ENCODE measurements at regions not wholly inside any gene's neighbourhood (a gene's known extent, or its start where the extent isn't known, plus 50 kb on each side); places are given as distances from the start of the nearest gene placed in this dataset.
A peak's percentile ranks its signal among the peaks of the same experiment; 100 is the strongest.

DNA sequence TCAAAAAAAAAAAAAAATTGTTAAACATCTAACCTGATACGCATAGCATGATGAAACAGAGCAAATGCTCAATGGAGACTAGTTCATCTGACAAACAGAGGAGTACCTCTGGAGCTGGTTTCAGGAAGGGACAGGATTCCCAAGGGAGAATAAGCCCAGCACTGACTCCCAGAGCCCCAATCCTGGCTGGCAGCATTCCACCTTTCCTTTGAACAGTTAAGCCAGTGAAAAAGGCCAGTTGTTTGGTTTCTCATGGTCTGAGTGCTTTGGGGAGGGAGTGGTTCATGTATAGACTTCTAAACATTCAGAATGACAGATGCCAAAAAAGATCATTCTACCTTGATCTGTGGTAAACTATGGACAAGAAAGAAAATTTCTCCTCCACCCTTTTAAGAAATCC, 277.9 kb upstream of the RARB start:
- Histone ChIP-seq H2AFZ (no peak overlapping the region), H3K27ac (ENCODE audit: low read depth) (no peak overlapping the region), H3K4me2 (no peak overlapping the region), H3F3A (replicated peaks; ENCODE audit: low read depth) (no peaks in the 10 kb centered on the region), H4K20me1 (replicated peaks; ENCODE audit: insufficient read depth) (no peaks in the 10 kb centered on the region), H3K79me2 (replicated peaks; ENCODE audit: insufficient read depth) (no peaks in the 10 kb centered on the region), H3K9me2 (ENCODE audit: insufficient read depth) (peaks cover 17% of the 10 kb centered on the region), H3K4me3 (no peak overlapping the region), H3K4me1 (ENCODE audit: insufficient read depth) (peaks cover 29% of the 10 kb centered on the region), H3K36me3 (ENCODE audit: insufficient read depth) (no peaks in the 10 kb centered on the region), H3K27me3 (ENCODE audit: insufficient read depth) (no peaks in the 10 kb centered on the region)
- DNase-seq (ENCODE audit: low spot score) (no peak), ATAC-seq (peak; percentile 25; the same call in 1 of the 3 replicates)
- Mint-ChIP-seq H3K27me3 (ENCODE audit: insufficient read depth, low read depth, poor library complexity) (peaks cover 3% of the 10 kb centered on the region), H3K4me3 (no peak overlapping the region), H3K27ac (no peak overlapping the region), H3K4me1 (peaks cover 33% of the 10 kb centered on the region), H3K36me3 (ENCODE audit: low read depth) (no peaks in the 10 kb centered on the region; the same call in 2 of the 3 replicates), H3K9me3 (no peaks in the 10 kb centered on the region)
- no peak for TF ChIP-seq EZH2phosphoT487 (IDR thresholded peaks at IDR 0.05; ENCODE audit: unreplicated experiment)
- no peak for TF ChIP-seq CREB1 (CRISPR knock-in tag; IDR thresholded peaks at IDR 0.05; ENCODE audit: low read depth)
- TF ChIP-seq, protein P1, sequence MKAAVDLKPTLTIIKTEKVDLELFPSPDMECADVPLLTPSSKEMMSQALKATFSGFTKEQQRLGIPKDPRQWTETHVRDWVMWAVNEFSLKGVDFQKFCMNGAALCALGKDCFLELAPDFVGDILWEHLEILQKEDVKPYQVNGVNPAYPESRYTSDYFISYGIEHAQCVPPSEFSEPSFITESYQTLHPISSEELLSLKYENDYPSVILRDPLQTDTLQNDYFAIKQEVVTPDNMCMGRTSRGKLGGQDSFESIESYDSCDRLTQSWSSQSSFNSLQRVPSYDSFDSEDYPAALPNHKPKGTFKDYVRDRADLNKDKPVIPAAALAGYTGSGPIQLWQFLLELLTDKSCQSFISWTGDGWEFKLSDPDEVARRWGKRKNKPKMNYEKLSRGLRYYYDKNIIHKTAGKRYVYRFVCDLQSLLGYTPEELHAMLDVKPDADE (IDR thresholded peaks at IDR 0.05): no peak
- TF ChIP-seq NANOG (IDR thresholded peaks at IDR 0.05; ENCODE audit: borderline replicate concordance): no peak
- TF ChIP-seq EZH2 (IDR thresholded peaks at IDR 0.05; ENCODE audit: low read depth, unreplicated experiment): no peak
- no peak for TF ChIP-seq JUNB (IDR thresholded peaks at IDR 0.05; ENCODE audit: unreplicated experiment)
- TF ChIP-seq, protein P2, sequence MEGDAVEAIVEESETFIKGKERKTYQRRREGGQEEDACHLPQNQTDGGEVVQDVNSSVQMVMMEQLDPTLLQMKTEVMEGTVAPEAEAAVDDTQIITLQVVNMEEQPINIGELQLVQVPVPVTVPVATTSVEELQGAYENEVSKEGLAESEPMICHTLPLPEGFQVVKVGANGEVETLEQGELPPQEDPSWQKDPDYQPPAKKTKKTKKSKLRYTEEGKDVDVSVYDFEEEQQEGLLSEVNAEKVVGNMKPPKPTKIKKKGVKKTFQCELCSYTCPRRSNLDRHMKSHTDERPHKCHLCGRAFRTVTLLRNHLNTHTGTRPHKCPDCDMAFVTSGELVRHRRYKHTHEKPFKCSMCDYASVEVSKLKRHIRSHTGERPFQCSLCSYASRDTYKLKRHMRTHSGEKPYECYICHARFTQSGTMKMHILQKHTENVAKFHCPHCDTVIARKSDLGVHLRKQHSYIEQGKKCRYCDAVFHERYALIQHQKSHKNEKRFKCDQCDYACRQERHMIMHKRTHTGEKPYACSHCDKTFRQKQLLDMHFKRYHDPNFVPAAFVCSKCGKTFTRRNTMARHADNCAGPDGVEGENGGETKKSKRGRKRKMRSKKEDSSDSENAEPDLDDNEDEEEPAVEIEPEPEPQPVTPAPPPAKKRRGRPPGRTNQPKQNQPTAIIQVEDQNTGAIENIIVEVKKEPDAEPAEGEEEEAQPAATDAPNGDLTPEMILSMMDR (conservative IDR thresholded peaks at IDR 0.05; ENCODE audit: low read depth in 2 of 2): no peak
- no peak for TF ChIP-seq ZNF331 (CRISPR knock-in tag; IDR thresholded peaks at IDR 0.05; ENCODE audit: low read depth)
- TF ChIP-seq, protein P3, sequence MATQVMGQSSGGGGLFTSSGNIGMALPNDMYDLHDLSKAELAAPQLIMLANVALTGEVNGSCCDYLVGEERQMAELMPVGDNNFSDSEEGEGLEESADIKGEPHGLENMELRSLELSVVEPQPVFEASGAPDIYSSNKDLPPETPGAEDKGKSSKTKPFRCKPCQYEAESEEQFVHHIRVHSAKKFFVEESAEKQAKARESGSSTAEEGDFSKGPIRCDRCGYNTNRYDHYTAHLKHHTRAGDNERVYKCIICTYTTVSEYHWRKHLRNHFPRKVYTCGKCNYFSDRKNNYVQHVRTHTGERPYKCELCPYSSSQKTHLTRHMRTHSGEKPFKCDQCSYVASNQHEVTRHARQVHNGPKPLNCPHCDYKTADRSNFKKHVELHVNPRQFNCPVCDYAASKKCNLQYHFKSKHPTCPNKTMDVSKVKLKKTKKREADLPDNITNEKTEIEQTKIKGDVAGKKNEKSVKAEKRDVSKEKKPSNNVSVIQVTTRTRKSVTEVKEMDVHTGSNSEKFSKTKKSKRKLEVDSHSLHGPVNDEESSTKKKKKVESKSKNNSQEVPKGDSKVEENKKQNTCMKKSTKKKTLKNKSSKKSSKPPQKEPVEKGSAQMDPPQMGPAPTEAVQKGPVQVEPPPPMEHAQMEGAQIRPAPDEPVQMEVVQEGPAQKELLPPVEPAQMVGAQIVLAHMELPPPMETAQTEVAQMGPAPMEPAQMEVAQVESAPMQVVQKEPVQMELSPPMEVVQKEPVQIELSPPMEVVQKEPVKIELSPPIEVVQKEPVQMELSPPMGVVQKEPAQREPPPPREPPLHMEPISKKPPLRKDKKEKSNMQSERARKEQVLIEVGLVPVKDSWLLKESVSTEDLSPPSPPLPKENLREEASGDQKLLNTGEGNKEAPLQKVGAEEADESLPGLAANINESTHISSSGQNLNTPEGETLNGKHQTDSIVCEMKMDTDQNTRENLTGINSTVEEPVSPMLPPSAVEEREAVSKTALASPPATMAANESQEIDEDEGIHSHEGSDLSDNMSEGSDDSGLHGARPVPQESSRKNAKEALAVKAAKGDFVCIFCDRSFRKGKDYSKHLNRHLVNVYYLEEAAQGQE (IDR thresholded peaks at IDR 0.05; ENCODE audit: unreplicated experiment): no peak
